HG02970 (cell line): ENCODE measurements at regions not wholly inside any gene's neighbourhood (a gene's known extent, or its start where the extent isn't known, plus 50 kb on each side); places are given as distances from the start of the nearest gene placed in this dataset.

Experiments used
- ATAC-seq: cut with Tn5 transposase; IDR thresholded peaks from one replicate; pipeline ENCODE4 v1.9.1; 2021; ENCODE audit warnings: mild to moderate bottlenecking, moderate library complexity, moderate number of reproducible peaks; ENCODE audit not compliant: unreplicated experiment, low FRiP score

DNA sequence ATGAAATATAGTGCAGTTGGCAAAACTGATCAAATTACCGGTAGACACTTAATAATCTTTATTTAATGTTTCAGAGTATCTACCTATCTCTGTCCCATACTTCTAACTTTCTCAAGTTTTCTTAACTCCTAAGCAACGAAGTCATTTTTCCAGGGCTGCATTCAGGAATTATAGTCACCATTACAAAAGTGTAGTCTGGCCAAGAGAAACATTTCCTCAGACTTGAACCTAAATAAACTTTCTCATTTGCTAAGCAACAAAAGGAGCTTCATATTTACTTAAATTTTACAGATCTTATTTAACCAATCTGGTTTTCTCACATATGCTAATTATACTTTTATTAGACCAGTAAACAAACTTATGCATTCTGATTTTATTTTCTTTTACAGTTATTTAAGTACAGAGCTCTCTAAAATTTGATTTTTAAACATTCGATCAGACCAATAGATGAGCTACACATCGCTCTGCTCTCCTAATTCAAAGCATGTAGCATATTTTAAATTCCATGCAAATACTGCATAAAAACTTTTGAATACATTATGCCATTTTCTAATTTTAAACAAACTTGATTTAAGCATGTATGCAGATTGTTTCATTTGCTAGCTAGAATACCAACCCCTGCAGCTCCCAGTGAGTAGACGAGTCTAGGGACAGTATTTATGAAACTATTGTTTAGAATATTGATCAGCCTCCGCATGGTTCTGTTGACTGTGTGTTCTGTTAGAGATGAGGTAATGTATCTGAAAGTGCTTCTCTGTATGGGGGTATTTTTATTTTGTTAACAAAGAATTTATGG, 201.4 kb downstream of the CHRM3 start:
- ATAC-seq: no peak

DNA sequence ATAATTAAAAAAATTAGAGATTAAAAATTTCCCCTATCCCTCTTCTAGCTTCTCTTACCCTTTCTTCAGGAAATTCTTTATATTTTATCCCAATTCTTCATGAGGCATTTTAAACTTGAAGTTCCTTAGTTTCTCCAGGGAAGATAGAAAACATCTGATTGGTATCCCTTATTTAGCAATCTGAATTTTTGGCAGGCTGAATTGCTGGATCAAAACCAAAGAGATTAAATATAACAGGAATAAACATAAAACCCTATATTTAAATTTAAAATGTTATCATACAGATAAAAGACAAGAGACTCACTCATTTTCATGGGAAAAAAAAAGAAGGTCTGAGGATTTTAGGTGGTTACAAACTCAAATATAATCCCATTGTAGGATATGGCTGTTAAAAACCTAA, 204.2 kb downstream of the CHRM3 start:
- ATAC-seq: no peak

DNA sequence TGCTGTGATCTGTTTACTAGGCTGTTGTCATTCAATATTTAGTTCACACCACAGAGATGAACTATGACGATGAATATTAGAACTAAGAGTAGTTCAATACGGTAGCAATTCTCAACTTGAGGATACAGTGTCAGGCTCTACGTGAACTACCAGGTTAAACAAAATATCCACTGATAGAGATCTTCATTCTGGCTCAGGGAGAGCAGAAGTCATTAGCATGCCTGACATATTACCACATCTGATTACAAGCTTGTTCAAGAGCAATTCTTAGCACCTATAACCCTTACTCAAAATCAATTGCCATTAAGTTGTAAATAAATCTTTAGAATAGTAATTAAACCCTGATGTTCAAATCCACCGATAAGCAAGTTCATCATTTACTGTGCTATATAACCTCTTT, 207.2 kb downstream of the CHRM3 start:
- no peak for ATAC-seq

DNA sequence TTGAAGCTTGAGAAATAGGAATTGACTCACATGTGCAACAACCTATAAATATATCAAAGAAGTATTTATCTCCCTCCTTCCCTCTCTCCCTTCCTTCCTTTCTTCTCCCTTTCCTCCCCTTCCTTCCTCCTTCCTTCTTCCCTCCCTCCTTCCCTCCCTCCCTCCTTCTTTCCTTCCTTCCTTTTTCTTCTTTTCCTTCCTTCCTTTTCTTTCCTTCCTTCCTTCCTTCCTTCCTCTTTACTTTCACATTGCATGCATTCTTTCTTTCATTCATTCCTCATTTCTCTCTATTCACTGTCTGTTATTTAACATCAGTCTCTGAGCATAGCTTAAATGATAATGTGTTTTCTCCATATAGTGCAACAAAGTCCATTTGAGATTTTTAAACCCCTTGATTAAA, 214.2 kb downstream of the CHRM3 start:
- ATAC-seq: no peak

DNA sequence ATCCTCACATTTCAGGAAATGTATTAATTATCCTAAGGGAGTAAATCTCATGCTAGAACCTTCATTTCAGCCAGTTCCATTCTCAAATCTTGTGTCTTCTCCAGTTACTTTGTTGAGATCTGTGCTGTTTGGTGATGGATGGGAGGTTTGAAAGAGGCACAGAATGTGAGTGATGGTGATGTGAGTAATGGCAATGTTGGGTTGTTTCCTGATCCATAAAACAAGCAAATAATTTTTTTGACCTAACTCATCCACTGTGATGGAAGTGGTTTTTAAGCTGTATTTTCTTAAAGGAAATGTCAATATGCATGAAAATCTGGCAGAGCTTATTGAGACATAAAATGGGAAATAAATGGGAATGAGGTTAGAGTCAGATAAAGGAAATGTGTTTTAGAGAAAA, 214.7 kb downstream of the CHRM3 start:
- no peak for ATAC-seq

DNA sequence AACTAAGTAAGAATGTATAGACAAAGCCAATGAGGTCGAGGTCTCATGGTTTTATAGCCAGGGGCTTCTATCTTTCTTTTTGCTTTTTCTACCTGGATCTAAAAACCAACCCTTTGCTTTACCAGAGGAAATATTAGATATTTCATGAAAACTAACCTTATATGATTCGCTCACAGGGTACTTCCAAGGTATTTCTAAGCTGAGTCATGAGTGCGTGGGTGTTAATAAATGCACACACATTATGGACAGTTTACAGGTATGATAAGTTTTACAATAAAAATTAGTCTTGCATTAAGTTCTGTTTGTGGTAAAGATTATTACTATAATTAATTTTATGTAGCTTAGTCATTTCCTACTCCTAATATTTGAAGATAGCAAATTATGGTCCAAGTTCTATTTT, 217.2 kb downstream of the CHRM3 start:
- no peak for ATAC-seq

- ATAC-seq: no peak
These were observed 220.6 kb downstream of the CHRM3 start for GRCh38 chr1:239606850-239607400.

DNA sequence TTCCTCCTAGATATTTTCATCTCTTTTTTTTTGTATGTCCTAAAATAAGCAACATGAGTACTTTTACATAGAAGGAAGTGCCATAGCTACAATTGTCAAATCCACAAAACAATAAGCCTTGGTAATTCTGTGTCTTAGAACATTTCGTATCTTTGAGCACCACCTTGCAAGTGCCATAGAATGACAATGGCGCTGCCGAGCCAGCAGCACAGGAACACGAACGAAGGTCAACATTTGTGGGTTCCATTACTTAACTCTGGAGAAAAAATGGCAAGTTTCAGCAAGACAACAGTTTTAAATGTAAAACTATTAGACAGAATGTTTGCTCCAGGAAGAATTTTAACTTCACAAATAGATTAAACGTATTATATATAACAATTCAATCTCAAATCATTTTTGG, 222.1 kb downstream of the CHRM3 start:
- no peak for ATAC-seq

DNA sequence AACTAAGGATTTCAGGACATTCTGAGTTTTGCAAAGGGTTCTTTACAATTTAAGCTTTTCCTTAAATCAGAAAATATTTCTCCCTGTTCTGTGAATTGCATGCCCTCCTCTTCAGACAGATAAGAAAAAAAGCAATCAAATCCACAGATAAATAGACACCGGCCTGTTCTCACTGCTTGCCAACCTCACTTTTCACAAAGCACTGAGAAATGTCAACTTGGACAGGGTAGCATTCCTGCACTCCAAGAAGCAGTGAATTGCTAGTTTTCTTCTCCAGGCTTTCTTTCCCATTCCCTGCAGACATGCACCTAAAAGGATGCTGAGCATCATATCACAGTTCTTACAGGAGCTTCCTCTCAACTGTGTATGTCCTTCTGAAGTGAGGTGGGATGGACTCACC, 226.0 kb downstream of the CHRM3 start:
- ATAC-seq: no peak

GRCh38 chr1:239616673-239617072, 230.3 kb downstream of the CHRM3 start:
- no peak for ATAC-seq

- ATAC-seq: no peak
These were observed 230.9 kb downstream of the CHRM3 start for GRCh38 chr1:239617259-239617658.

DNA sequence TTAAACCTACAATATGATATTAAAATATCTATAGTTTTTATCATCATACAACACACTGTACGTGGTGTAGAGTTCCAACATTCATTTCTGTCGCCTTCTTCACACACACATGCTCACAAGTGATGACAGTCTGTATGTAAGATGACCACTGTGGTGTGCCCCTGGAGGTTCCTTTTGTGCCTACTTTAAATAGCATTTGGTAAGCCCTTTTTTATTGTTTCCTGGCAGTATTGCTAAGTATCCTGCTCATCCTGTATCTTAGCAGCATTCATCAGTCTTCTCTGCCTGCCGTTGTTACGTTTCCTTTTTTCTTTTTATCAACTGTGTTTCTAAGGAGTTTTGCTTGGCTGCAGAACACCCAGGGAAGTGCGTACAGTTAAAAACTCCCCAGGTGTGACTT, 231.4 kb downstream of the CHRM3 start:
- no peak for ATAC-seq

DNA sequence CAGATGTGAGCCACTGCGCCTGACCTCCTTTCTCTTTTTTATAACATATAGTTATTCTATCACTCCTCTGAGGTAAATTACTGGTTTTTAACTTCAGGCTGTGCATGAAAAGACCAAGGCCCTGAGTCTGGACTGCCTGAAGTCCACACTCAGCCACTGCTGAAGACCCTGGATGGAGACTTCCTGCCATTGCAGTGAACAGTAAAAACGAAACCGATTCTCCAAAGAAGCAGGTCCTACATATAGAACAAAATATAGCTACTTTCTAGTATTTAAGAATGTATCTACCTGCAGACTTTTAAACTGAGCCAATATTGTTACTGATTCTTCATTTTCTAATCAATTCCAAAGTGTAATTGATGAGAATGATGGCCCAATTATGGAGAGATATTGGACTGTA, 232.8 kb downstream of the CHRM3 start:
- ATAC-seq: no peak

DNA sequence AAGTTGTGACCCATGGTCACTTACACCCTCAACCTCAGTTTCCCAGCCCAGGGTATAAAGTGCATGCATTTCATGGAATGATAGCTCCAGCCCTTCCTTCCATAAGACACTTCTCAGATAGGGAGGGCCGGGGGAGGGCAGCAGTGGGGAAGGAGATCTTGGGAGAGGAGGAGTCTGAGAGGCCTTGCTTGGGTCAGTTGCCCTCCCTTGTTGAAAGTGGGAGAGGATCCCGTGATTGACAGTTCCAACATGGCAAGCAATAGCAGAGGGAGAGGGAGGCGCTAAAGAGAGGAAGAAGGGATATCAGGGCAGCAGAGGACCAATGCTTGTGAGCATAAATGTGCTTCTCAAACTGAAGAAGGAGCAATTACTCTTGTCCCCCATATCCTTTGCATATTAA, 244.4 kb downstream of the CHRM3 start:
- ATAC-seq: no peak

DNA sequence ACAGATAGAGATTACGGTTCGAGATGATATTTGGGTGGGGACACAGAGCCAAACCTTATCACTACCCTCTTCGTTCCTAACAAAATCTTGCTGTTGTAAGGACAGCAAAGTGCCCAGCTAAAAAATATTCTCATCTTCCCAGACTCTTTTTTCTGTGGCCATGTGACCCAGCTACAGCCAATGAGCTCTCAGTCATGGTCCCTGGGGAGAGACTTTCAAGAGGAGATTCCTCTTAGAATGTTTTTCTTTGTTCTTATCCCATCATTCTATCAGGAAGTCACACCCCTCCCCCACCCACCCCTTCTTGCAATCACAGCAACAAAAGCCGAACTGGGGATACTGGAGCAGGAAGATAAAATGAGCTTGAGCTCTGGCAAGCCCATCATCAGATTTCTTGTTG, 247.1 kb downstream of the CHRM3 start:
- no peak for ATAC-seq

DNA sequence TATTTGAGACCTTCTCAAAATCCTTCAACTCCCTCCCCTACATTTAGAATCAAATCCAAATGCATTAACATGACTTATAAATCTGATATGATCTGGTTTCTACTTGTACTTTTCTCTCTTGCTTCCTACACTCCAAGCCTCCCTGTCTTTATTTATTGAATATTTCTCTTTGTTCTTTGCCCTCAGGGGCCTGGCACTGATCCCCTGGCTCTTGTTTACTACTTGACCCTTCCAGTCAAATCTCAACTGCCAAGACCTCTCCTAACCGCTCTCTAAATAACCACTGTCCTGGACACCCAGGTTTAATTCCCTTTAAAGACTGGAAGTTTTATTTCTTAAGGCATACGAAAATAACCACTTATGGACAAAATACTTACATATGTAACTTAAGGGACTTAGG, 248.9 kb downstream of the CHRM3 start:
- no peak for ATAC-seq

GRCh38 chr1:239636347-239636746, 250.0 kb downstream of the CHRM3 start:
- no peak for ATAC-seq

GRCh38 chr1:239644604-239645003, 258.2 kb downstream of the CHRM3 start:
- no peak for ATAC-seq

DNA sequence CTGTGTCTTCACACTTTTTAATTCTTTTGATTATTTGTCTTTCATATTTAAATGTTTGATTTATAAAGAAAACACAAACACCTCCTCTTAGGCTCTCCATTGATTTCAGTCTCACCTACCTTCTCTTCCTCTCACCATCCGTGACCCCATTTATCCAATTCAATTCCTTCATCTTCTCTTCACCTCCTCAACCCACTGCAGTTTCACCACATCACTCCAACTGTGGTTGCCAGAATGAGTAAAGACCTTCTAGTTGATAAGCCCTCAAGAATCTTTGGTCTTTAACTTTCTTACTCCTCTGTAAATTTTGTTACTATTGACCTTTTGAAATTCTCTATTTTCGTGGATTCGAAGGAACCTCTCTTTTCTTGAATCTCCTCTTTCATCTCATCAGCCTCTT, 260.7 kb downstream of the CHRM3 start:
- no peak for ATAC-seq

DNA sequence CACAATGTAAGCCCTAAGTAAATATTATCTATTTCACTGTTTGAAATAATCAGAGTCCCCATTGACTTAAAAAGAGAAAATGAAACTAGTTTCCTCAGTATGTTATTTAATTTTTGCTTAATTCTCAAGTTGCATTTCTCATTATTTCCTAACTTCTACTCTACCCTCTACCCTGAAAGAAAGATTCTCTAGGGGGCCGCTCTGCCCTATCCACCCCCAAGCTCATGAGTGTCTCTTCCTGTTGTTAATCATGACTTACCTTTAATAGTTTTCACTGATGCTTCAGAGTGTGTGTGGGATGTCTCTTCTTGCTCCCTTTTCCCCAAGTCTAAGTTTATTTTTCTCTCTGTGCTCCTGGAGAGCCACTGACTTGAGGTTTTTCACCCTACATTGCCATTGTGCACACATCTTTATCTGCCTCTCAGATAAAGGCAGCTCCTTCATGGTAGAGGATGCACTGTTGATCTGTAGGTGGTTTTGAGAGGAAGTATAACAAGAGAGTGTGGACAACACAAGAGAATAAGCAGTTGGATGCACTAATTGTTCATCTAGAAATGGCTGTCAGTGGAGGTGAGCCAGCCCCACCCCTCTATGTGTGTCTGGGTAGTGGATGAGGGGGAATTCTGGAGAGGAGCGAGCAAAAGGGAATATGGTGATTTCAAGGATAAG, 261.7 kb downstream of the CHRM3 start:
- no peak for ATAC-seq

- ATAC-seq: no peak
These were observed 268.7 kb downstream of the CHRM3 start for GRCh38 chr1:239655023-239655422.

DNA sequence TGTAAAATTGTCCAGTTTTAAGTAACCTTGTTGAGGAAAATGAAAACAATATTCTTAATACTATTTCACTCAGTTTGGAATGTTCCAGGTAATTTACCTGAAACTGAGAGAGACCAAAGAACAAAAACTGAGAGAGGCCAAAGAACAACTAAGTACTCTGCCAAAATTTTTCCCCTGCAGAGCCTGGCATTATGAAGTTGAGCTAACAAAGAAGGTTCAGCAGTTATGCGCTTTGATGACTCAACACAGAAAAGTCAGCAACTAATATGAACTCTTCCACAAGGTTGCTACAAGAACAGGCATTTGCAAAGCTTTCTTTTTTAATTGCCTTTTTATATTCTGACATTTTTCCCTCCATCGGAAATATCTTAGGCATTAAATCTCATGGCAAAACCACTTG, 270.9 kb downstream of the CHRM3 start:
- ATAC-seq: no peak
